ENCODE measurements at regions not wholly inside any gene's neighbourhood (a gene's known extent, or its start where the extent isn't known, plus 50 kb on each side); places are given as distances from the start of the nearest gene placed in this dataset.

GRCh38 chr2:13201924-13202323 is 485.2 kb downstream of the TRIB2 start:
- no peak for TF ChIP-seq CTCF (IDR thresholded peaks at IDR 0.05; ENCODE audit: low read depth, low read length)
- Histone ChIP-seq H3K36me3 (no peaks in the 10 kb centered on the region), H3K4me3 (no peak overlapping the region), H3K4me1 (ENCODE audit: low read depth) (no peaks in the 10 kb centered on the region), H3K9me3 (ENCODE audit: low read depth) (no peaks in the 10 kb centered on the region), H3K27ac (no peak overlapping the region), H3K27me3 (no peaks in the 10 kb centered on the region)
- no peak for DNase-seq (ENCODE audit: low read depth in 1 of 2, low spot score in 1 of 2)

GRCh38 chr2:13212115-13212514 is 495.4 kb downstream of the TRIB2 start:
- no peaks in the 10 kb centered on the region for H3K27me3 ChIP-seq
- H3K4me1 ChIP-seq (ENCODE audit: low read depth) = no peaks in the 10 kb centered on the region
- no peaks in the 10 kb centered on the region for H3K9me3 ChIP-seq (ENCODE audit: low read depth)
- TF ChIP-seq CTCF (IDR thresholded peaks at IDR 0.05; ENCODE audit: low read depth, low read length) = no peak
- H3K4me3 ChIP-seq = no peak overlapping the region
- H3K36me3 ChIP-seq = no peaks in the 10 kb centered on the region
- DNase-seq (ENCODE audit: low read depth in 1 of 2, low spot score in 1 of 2) = no peak
- no peak overlapping the region for H3K27ac ChIP-seq

- Histone ChIP-seq H3K9me3 (ENCODE audit: low read depth) (no peaks in the 10 kb centered on the region), H3K27ac (no peak overlapping the region), H3K4me3 (no peak overlapping the region), H3K4me1 (ENCODE audit: low read depth) (no peaks in the 10 kb centered on the region), H3K36me3 (no peaks in the 10 kb centered on the region), H3K27me3 (no peaks in the 10 kb centered on the region)
- no peak for TF ChIP-seq CTCF (IDR thresholded peaks at IDR 0.05; ENCODE audit: low read depth, low read length)
- no peak for DNase-seq (ENCODE audit: low read depth in 1 of 2, low spot score in 1 of 2)
These were observed 501.5 kb downstream of the TRIB2 start for GRCh38 chr2:13218205-13218604.

- DNase-seq (ENCODE audit: low read depth in 1 of 2, low spot score in 1 of 2) = no peak
- no peaks in the 10 kb centered on the region for H3K9me3 ChIP-seq (ENCODE audit: low read depth)
- no peaks in the 10 kb centered on the region for H3K4me1 ChIP-seq (ENCODE audit: low read depth)
- H3K4me3 ChIP-seq = no peak overlapping the region
- H3K27me3 ChIP-seq = no peaks in the 10 kb centered on the region
- no peaks in the 10 kb centered on the region for H3K36me3 ChIP-seq
- H3K27ac ChIP-seq = no peak overlapping the region
- TF ChIP-seq CTCF (IDR thresholded peaks at IDR 0.05; ENCODE audit: low read depth, low read length) = no peak
These were observed 510.8 kb downstream of the TRIB2 start for GRCh38 chr2:13227578-13227977.

GRCh38 chr2:13230221-13230620 is 513.5 kb downstream of the TRIB2 start:
- no peak for TF ChIP-seq CTCF (IDR thresholded peaks at IDR 0.05; ENCODE audit: low read depth, low read length)
- Histone ChIP-seq H3K4me1 (ENCODE audit: low read depth) (no peaks in the 10 kb centered on the region), H3K9me3 (ENCODE audit: low read depth) (no peaks in the 10 kb centered on the region), H3K27ac (no peak overlapping the region), H3K4me3 (no peak overlapping the region), H3K27me3 (no peaks in the 10 kb centered on the region), H3K36me3 (no peaks in the 10 kb centered on the region)
- no peak for DNase-seq (ENCODE audit: low read depth in 1 of 2, low spot score in 1 of 2)

- no peak for TF ChIP-seq CTCF (IDR thresholded peaks at IDR 0.05; ENCODE audit: low read depth, low read length)
These were observed 523.3 kb downstream of the TRIB2 start for GRCh38 chr2:13240061-13240460.

More at GRCh38 chr2:13240061-13240460, 523.3 kb downstream of the TRIB2 start:
- no peak overlapping the region for H3K27ac ChIP-seq
- H3K4me1 ChIP-seq (ENCODE audit: low read depth) = no peaks in the 10 kb centered on the region
- no peaks in the 10 kb centered on the region for H3K36me3 ChIP-seq
- no peaks in the 10 kb centered on the region for H3K27me3 ChIP-seq
- H3K9me3 ChIP-seq (ENCODE audit: low read depth) = no peaks in the 10 kb centered on the region
- H3K4me3 ChIP-seq = no peak overlapping the region
- DNase-seq (ENCODE audit: low read depth in 1 of 2, low spot score in 1 of 2) = no peak

All from cardiac muscle cell (in vitro differentiated cells and primary cell).